Ishikawa (cell line): ENCODE measurements at regions not wholly inside any gene's neighbourhood (a gene's known extent, or its start where the extent isn't known, plus 50 kb on each side); places are given as distances from the start of the nearest gene placed in this dataset.

ENCODE experiments used
- CEBPB ChIP-seq: IDR thresholded peaks from 2 replicates; pipeline ENCODE4 v1.6.1; 2012
- CREB1 ChIP-seq: IDR thresholded peaks from 2 replicates; pipeline ENCODE4 v1.6.1; 2012; ENCODE audit warnings: low read depth
- FOXM1 ChIP-seq: IDR thresholded peaks from 2 replicates; pipeline ENCODE4 v1.6.1; 2012; ENCODE audit warnings: low read depth, borderline replicate concordance
- MAX ChIP-seq: IDR thresholded peaks from 2 replicates; pipeline ENCODE4 v1.6.1; 2012
- RAD21 ChIP-seq: IDR thresholded peaks from 2 replicates; pipeline ENCODE4 v1.6.1; 2012; ENCODE audit warnings: low read depth
- USF1 ChIP-seq: IDR thresholded peaks from 2 replicates; pipeline ENCODE4 v1.6.1; 2012
- ZBTB7A ChIP-seq: IDR thresholded peaks from 2 replicates; pipeline ENCODE4 v1.6.1; 2012; ENCODE audit warnings: low read depth

GRCh38 chrX:107360788-107361360 lies 88.6 kb upstream of the FRMPD3 start:
- TF ChIP-seq USF1: no peak
- TF ChIP-seq CEBPB: no peak
- no peak for TF ChIP-seq ZBTB7A
- TF ChIP-seq RAD21: no peak
- TF ChIP-seq FOXM1: no peak
- no peak for TF ChIP-seq MAX
- no peak for TF ChIP-seq CREB1
